SKM-1 (cell line): ENCODE measurements at regions not wholly inside any gene's neighbourhood (a gene's known extent, or its start where the extent isn't known, plus 50 kb on each side); places are given as distances from the start of the nearest gene placed in this dataset.
"Not testable (repeated sequence)": the region's sequence is repeated elsewhere in the genome, so short reads cannot be mapped to it uniquely, and the experiment has no call there.

ENCODE experiments used
- DNase-seq: peaks from one replicate; lab custom pipeline; 2025; ENCODE audit not compliant: unreplicated experiment; lab: John Stamatoyannopoulos, UW

DNA sequence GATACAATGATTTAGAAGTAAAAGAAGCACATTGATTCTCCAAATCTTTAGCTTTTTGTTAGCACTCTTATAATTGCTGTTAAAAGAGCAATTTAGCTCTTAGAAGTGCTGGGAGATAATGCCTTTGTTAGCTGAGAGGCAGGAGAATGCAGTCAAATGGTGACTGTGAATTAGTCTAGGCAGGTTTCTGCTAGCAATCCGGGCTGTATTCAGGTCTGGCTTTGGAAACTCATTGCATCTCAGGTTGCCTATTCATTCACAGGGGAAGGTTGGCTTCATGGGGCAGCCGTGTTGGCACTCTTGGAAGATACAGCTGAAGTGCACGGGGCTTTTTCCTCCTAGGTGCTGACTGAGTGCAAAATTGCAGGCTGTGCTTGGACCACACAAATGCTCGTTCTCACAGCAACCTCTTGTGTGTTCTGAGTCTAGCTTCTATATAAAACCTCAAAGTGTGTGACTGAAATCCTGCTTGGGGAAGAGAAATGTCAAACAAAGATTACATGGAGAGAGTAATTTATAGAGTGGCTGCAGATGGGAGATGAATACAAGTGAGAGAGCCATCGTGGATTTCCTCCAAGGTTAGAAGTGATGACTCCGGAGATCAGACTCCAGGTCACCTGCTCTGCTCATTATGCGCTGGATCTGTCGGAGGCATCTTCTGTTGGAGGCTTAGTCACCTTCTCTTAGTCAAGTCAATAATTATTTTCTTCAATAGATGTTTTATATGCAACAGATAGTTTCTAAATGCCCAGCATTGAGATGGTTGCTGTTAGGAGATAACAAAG lies 167.8 kb downstream of the PMAIP1 start:
- no peak for DNase-seq

DNA sequence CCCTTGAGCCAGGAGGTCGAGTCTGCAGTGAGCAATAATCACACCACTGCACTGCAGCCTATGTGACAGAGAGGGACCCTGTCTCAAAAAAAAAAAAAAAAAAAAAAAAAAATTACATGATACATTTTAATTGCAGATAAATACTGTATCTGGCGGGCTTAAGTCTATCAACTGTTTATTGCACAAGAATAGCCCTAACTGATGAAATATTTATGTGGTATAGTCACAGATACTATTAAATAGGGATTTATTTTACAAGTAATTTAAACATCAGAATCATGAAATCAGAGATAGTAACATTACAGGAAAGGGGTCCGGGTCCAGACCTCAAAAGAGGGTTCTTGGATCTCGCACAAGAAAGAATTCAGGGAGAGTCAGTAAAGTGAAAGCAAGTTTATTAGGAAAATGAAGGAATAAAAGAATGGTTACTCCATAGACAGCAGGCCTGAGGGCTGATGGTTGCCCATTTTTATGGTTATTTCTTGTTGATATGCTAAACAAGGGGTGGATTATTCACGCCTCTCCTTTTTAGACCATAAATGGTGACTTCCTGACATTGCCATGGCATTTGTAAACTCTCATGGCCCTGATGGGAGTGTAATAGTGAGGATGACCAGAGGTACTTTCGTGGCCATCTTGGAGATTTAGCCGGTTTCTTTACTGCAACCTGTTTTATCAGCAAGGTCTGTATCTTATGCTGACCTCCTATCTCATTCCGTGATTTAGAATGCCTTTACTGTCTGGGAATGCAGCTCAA lies 166.6 kb downstream of the PMAIP1 start:
- DNase-seq, result no peak

DNA sequence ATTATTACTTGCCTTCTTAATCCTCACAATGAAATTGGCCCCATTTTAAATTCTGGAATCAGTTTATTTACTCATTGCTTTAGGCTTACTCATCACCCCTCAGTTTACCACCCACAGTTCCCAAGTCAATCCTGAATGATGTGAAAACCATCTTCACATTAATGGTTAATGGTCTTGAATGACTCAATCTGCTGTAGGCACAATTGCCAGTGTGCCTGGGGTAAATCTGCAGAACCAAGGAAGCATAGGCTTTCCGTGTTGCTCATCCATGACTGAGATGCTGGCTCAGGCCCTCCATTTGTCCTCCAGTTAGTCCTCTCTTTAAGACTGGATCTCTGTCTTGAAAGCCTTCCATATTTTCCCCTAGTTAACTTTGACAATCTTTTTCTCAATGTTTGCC lies 164.5 kb downstream of the PMAIP1 start:
- no peak for DNase-seq

- DNase-seq, result not testable (repeated sequence)
These were observed 163.0 kb downstream of the PMAIP1 start for GRCh38 chr18:60062831-60063230.

DNA sequence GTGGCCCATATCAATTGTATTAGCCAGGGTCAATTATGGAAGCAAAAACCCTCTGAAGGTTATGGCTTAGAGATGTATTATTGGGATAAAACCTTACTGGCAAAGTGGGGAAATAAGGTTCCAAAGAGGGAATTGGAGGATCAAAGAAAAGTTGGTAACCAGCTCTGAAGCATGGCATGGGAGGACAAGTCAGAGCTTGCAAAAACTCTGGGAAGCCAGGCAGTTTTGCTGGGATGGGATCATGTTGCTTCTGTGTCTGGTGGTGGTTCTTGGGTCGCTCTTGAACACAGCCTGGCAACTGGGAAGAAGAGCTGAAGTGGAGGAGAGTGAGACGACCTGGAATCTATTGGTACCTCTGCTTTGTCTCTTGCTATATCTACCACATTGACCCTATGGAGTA lies 162.6 kb downstream of the PMAIP1 start:
- no peak for DNase-seq

GRCh38 chr18:60060578-60060977 lies 160.8 kb downstream of the PMAIP1 start:
- no peak for DNase-seq

DNA sequence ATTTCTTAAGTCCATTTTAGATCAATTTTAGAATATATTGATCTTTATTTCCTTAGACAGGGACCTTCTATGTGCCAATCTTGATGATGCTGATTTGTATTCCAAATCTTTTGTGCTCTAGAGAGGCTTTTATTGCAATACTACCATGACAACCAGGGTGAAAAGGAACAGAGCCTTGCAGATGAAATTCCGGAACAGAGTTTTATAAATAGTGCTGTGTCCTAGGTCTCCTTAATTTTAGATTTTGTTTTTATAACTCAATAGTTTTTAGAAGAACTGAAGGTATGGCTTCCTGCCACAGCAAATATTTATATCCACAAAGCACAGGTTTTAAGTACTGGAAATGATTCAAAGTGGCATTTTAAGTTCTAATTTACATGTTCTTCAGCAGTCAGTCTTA lies 160.2 kb downstream of the PMAIP1 start:
- no peak for DNase-seq

DNA sequence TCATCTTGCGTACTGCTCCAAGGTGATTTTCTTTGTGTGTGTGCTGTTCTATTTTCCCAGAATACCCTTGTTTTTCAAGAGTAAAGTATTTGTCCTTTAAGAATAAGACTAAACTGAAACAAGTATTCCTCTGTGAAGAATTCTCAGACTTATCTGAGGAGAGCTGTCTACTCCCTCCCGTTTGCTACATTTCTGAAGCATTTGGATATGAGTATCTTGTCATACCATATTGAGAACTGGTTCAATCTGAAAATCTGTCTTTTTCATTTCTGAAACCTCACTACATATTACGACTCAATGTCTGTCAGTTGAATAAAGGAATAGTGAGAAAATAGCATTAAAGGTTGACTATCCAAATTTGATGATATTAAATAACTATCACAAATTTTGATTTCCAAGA lies 159.4 kb downstream of the PMAIP1 start:
- no peak for DNase-seq

GRCh38 chr18:60053747-60054304 lies 154.0 kb downstream of the PMAIP1 start:
- DNase-seq, result no peak

DNA sequence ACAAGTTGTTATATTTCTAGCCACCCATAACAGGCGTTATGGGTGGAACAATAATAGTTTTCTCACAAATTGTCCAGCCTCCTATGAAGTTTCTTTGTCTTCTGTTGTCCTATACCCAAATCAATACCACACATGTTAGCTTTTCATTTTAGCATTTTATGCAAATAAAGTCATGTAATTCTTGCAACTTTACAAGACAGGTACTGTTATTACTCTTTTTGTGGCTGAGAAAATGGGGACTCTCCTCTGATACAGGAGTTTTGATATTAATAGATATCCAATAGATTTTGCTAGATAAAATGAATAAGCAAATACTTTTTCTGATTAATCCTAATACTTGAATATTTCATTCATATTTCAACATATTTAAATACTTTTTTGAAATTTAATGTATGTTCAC lies 151.0 kb downstream of the PMAIP1 start:
- DNase-seq, result no peak

DNA sequence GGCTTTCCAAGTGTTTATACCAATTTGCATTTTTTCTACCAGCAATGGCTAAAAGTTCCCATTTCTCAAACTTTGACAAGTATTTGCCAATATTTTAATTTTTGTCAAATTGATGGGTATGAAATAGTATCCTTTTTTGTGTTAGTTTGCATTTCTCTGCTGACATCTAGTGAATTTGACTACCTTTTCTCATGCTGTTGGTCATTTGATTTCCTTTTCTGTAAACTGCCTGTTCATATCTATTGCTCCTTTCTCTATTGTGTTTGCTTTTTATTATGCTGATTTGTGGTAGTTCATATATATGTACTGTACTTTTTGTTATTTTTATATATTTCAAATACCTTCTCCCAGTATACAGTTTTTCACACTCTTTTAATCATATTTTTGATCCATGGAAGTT lies 149.4 kb downstream of the PMAIP1 start:
- DNase-seq, result no peak

DNA sequence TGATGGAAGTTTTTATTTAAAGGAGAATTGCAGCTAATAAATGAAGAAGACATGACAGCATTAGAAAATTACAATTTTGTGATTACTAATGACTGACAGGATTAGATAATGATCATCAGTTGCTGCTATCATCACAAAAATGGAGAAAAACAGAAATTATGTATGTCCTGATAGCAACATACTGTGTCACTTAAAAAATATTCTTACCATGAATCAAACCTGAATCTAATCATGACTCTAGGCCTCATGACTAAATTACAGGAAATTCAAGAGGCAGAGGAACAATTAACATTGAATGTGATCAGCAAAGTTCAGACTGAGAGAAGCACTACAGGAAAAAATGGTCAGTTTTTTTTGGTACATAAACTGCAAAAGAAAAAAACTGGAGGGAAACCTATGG lies 147.8 kb downstream of the PMAIP1 start:
- DNase-seq, result no peak

GRCh38 chr18:60044290-60045006 lies 144.7 kb downstream of the PMAIP1 start:
- DNase-seq, result no peak

DNA sequence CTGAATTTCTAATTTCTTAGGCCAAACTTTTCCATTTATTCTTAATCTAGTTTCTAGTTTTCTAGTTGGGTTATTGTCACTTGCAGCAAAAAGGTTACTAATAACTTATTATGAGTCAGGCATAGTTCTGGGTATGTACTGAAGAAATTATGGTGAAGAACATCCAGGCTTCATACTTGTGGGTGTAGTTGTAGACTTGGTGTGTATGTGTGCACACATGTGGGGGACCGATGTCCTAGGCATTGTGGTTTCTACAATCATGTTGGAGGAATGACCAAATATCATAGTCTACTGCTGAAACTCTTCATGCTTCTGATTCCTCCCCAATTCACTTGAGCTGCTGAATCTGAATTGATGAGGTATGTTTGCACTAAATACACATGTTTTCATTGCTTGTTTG lies 141.2 kb downstream of the PMAIP1 start:
- DNase-seq, result no peak

DNA sequence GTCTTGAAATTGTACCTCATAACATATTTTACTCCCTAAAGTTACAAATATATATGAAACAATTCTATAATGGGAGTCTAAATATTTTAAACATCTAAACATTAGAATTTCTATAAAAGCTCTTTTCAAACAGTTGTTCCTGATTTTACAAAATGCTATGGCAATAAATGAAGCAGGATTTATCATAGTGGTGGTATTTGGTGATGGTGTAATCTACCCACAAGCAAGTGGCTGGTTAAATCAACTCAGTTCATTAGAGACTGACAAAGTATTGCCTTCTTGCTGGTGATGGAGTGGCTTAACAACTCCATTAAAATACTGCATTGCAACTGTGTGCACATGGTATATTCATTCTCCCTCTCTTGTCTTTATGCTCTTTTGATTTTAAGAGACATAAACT lies 138.9 kb downstream of the PMAIP1 start:
- DNase-seq, result no peak

DNA sequence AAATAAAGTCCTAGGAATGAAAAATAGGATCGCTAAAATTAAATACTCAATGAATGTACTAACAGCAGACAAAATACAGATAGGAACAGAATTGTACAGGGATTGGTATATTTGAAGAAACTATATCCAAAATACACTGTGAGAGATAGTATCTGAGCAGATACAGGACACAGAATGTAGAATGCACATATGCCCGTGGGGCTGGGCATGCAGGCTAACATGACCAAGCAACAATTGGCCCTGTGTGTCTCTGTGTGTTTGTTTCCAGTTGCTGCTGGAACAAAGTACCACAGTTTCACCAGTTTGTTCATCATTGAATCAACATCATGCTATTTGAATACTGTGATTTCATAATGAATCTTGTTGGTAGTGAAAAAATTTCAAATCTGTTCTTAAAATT lies 127.6 kb downstream of the PMAIP1 start:
- no peak for DNase-seq

DNA sequence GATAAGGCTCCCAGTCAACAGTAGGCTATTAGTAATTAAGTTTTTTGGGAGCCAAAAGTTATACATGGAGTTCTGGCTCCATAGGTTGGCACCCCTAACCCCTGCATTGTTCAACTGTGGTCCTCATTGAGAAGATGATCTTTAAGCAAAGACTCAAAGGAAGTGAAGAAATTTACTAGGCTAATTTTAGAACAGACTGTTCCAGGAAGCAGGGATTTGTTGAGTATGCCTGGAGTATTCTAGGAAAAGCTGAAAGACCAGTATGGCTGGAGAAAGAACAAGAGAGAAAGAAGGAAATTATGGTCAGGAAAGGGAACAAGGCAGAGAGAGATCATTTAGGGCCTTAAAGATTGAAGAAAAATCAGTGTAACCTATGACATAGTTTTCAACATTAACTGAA lies 125.1 kb downstream of the PMAIP1 start:
- DNase-seq, result no peak

DNA sequence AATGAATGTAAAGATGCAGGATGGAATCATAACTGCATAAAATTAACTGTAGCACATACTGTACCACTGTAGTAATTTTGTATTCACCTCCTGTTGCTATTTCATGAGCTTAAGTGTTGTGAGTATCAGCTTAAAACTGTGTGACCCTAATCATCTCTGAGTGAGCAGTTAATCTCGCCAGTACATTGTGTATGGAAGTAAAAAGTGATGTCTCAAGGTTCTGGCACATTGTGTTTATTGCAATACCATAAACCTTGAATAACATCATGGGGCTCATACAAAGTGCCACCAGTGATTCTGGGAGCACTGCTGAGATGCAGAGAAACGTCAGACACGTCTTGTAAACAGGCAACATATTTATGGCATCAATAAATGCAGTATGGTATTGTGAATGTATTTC lies 124.5 kb downstream of the PMAIP1 start:
- DNase-seq, result no peak

- DNase-seq, result no peak
These were observed 123.0 kb downstream of the PMAIP1 start for GRCh38 chr18:60022671-60023276.

DNA sequence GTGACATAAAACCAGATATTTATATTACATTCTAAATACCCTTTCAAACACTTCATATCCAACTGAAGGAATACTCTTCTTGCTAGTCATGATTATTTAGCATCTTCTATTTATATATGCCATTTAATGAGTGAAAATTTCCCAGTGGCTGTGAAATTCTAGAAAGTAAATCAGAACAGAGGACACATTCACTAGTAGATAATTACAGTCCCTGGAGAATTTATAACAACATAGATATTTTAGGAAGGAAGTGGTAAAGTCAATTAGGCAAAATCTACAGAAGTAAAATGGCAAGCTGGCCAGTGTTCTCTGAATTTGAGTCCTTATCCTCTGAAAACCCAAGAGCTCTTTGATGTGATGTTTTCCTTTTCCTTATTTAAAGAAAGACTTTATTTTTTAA lies 121.8 kb downstream of the PMAIP1 start:
- no peak for DNase-seq
